GM18517 (cell line): ENCODE measurements at regions not wholly inside any gene's neighbourhood (a gene's known extent, or its start where the extent isn't known, plus 50 kb on each side); places are given as distances from the start of the nearest gene placed in this dataset.

Experiments
- ATAC-seq: cut with Tn5 transposase; IDR thresholded peaks from one replicate; pipeline ENCODE4 v1.9.1; 2021; ENCODE audit warnings: mild to moderate bottlenecking, moderate library complexity; ENCODE audit not compliant: unreplicated experiment

DNA sequence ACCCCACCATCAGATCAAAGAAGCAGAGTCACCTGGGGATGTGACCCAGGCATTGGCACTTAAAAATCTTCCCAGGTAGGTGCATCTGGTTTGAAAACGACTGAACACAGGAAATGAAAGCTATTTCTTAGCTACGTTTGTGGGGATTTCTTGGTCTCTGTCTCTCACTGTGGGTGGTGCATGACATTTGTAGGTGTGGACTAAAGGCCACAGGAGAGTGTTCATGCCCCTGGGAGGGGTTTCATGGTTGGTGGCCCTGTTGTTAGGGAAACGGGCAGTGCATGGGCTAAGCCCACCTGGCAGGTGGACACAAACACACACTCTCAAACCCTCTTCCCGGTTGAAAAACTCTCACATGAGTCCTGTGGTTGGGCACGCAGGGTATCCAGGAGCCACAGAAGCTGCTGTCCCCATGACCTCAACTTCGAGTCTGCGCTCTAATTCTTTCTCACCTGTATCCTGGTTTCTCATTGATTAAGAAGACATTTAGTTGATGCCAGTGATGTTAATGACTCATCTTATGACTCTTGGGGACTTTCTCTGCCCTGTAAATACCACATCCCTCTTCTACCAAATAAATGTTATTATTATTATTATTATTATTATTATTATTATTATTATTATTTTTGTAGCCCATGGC lies 119.4 kb downstream of the MRPS6 start:
- ATAC-seq: no peak

GRCh38 chr21:34195335-34195734 lies 122.0 kb downstream of the MRPS6 start:
- no peak for ATAC-seq

- ATAC-seq: no peak
These were observed 123.6 kb downstream of the MRPS6 start for GRCh38 chr21:34196996-34197395.

DNA sequence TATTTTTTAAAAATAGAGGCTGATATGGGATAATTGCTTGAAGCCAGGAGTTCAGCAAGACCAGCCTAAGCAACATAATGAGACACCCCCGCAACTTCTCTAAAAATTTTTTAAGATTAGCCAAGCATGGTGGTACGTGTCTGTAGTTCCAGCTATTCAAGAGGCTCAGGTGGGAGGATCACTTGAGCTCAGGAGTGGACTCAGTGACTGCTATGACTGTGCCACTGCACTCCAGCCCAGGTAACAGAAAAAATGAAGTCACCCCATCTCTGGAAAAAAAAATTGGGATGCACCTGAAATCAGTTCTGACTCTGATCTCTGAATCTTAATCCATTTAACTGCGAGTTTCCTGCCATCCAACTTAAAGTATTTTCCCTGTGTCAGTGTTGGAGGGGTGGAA lies 124.2 kb downstream of the MRPS6 start:
- no peak for ATAC-seq

DNA sequence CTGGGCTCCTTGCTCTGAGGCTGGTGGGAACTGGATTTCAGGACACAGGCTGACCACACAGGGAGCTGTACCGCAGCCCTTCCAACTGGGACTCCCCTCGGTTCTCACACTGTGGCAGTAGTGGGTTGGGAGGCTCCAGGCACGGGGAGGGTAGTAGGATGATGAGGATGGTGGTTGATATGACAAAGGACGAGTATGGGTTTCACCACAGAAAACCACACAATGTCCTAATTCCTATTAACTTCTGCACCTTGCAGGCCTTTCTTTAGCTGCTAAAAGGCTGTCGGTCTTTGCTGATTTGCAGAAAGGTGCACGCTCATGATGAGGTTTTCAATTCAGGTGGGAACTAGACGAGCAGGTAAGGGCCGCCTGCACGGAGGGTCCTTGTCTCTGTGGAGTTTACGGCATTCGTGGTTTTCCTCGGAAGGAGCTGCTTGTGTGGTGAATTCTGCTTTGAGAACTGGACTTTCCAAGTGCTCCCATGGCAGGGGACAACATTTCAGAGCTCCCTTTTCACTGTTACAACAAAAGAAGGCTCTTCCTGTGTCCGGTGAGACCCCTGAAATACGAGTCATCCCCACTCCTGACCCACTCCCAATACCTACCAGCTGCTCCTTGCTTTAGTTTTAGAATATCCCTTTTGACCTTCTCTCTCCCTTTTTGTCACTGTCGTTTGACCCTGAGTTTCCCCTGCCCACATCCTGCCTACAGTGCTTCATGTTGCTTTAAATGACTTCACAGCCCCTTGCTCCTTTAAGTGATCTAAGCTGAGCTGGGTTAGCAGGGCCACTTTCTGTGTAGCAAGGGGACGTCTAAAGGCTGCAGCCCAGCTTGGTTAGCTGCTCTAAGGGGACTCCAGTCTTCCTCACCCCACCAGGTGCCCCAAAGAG lies 125.1 kb downstream of the MRPS6 start:
- no peak for ATAC-seq

- no peak for ATAC-seq
These were observed 125.9 kb downstream of the MRPS6 start for GRCh38 chr21:34199121-34199910.

DNA sequence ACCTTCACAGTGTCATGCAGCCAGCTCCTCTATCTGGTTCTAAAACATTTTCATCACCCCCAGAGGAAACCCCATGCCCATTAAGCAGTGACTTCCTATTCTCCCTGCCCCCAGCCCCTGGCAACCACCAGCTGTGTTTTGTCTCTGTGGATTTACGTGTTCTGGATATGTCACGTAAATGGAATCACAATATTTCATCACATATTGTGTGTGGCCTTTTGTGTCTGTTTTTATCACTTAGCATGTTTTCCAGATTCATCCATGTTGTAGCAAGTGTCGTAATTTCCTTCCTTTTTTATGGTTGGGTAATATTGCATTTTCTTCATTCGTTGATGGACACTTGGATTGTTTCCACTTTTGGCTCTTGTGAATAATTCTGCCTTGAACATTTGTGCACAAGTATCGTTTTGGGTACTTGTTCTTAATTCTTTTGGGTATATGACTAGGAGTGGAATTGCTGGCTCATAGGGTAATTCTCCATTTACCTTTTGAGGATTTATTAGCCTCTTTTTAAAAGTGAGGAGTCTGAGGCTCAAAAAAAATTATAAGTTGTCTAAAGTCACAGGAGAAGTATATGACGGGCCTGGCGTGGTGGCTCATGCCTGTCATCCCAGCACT lies 127.0 kb downstream of the MRPS6 start:
- no peak for ATAC-seq

DNA sequence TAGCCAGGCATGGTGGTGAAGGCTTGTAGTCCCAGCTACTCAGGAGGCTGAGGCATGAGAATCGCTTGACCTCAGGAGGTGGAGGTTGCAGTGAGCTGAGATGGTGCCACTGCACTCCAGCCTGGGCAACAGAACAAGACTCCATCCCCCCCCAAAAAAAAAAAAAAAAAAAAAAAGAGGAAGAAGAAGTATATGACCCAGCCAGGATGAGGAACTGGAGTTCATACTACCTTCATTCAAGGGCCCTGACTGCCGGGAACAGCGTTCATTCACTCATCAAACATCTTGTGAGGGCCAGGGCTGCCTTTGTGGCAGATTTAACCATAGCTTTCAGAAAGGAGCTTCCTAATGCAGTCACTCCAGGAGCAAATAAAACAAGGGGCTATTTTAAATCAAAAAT lies 127.6 kb downstream of the MRPS6 start:
- ATAC-seq: no peak

DNA sequence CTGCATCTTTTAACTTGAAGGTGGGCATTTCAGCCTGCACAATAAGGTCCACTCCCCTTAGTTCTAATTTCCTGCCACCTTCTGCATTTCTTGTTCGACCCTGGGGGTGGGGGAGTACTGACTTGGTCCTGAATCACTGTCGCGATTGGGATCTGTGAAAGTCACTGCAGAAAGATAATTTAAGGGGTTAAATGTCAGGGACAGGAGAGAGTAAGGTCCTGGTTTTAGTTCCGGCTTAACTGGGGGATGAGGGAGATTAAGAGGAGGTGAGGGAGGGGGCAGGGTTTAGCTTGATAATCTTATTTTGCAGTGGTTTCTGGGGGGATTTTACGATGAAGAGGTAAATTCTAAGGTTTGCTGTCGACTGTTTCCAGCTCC lies 128.1 kb downstream of the MRPS6 start:
- no peak for ATAC-seq

DNA sequence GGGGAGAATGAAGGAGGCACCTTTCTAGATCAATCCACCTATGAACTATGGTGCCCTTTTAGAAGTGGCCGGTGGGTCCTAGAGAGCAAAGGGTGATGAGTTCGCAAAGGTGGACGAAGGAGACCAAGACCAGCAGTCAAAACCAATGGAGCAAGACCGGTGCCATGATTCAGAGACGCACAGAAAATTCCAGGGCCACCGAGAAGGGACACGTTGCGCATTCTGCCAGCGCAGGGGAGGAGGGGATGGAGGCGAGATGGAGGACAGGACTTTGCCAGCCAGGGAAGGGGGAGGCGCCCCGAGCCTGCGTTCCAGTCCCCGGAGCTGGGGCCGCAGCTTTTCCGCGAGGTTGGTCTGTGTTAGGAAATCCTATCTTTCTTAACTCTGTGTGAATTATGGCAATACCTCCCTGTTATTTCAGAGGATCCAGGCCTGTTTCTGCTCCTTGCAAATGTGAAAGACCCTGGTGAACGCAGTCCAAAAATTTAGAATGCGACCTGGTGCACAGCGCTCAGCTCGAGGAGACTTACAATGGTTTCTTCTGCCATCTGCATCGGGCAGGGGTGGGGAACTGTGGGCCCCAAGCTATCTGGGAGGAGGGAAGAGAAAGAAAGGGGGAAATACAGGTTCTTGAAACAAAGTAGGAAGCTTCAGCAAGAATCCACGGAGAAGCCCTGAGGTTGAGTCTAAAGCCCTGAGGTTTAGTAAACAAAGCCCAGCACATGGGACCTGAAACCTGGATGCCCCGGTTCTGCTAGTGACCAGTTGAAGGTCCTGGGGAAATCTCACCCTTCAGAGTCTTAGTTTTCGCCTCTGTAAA lies 129.4 kb downstream of the MRPS6 start:
- ATAC-seq: no peak

- ATAC-seq: no peak
These were observed 130.6 kb downstream of the MRPS6 start for GRCh38 chr21:34203851-34204420.

GRCh38 chr21:34204481-34205439 lies 131.4 kb downstream of the MRPS6 start:
- no peak for ATAC-seq

- peak; percentile 63 for ATAC-seq
These were observed 132.6 kb downstream of the MRPS6 start for GRCh38 chr21:34205811-34206571.

- no peak for ATAC-seq
These were observed 140.6 kb downstream of the MRPS6 start for GRCh38 chr21:34213959-34214358.

DNA sequence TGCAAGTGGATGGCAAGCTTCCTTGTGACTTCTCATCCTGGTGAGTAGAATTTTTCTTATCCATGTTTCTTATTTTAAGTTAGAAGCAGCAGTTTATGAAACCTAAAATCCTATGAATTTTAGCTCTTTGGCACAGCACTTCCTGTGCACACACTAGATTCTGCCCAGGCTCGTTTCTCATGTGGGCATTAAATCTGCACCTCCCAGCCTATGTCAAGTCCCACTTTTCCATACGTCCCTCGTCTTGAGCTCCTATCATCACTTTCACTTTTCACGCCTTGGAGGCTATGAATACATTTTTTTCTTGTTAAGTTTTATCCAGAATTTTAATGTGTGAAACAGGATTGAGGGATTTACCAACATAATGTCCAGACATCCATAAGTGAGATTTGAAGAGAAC lies 142.1 kb downstream of the MRPS6 start:
- ATAC-seq: no peak

DNA sequence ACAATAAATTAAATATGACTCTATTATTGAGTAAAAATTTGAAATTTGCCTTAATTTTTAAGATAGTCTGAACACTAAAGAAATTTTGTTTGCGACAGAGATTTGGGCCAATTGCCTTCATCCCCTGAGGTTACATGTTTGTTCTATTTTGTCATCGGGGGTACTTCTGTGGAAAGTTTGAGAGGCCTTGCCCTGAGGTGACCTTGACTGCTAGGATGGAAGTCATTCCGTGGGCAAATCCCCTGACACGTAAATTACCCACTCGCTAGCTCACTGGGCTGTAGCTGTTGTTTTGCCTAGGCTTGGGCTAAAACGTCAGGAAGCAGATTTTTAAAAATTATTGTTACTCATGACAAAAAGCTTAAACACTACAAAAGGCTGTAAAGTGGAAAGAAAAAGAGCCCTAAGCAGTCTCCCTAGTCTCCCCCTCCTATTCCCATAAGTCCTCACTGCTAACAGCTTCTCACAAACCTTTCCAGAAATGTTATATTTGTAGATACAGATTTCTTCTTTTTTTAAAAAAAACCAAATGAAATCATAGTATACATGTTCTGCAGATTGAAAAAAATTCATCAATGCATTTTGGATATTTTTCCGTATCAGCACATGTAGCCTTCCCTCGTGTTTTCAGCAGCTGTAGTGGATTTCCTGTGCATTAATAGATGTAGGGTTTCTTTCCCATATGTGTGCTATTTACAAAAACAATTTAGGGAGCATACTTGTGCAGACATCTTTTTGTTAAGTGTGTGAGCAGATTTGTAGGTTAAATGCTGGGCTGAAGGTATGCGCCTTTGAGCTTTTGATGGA lies 142.7 kb downstream of the MRPS6 start:
- no peak for ATAC-seq

GRCh38 chr21:34216718-34217032 lies 143.3 kb downstream of the MRPS6 start:
- no peak for ATAC-seq

DNA sequence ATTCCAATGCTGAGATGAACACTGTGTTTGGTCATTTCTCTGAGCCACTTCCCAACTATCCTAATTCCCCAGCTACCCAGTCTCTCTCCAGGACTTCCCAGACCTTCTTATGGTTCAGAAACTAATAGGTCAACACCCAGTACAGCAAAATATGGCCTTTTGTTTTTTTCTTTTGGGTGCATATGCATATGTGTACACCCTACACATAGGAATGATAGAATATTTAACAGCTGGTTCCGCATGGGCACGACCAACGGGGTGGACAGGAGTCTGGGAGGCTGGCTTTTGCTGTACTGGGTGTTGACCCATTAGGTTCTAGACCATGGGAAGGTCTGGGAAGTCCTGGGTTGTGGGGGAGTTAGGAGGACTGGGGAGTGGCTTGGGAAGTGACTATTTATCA lies 143.9 kb downstream of the MRPS6 start:
- ATAC-seq: no peak
